SJSA1 (cell line): ENCODE measurements at regions not wholly inside any gene's neighbourhood (a gene's known extent, or its start where the extent isn't known, plus 50 kb on each side); places are given as distances from the start of the nearest gene placed in this dataset.

Experiments
- DNase-seq, 2 experiments: peaks; one replicate each; pipeline ENCODE4 v3.0.0-alpha.2; 2015 to 2020; ENCODE audit warnings: low spot score in 2 of 2, low read depth in 1 of 2
- H3K27ac ChIP-seq: fragments of 250-450 bp; sonication (Bioruptor Pico); 2 replicates; pipeline ENCODE4 v1.5.1; 2020; ENCODE audit warnings: mild to moderate bottlenecking, moderate library complexity
- H3K27me3 ChIP-seq: fragments of 250-450 bp; sonication (Bioruptor Pico); replicated peaks from 2 replicates; pipeline ENCODE4 v1.5.1; 2020; ENCODE audit warnings: mild to moderate bottlenecking, moderate library complexity
- H3K36me3 ChIP-seq: fragments of 250-450 bp; sonication (Bioruptor Pico); 2 replicates; pipeline ENCODE4 v1.5.1; 2020; ENCODE audit warnings: mild to moderate bottlenecking
- H3K4me1 ChIP-seq: fragments of 250-450 bp; sonication (Bioruptor Pico); replicated peaks from 2 replicates; pipeline ENCODE4 v1.6.1; 2021; ENCODE audit warnings: mild to moderate bottlenecking
- H3K4me3 ChIP-seq: fragments of 250-450 bp; sonication (Bioruptor Pico); 2 replicates; pipeline ENCODE4 v1.5.1; 2020; ENCODE audit warnings: mild to moderate bottlenecking
- H3K9me3 ChIP-seq: fragments of 250-450 bp; sonication (Bioruptor Pico); replicated peaks from 2 replicates; pipeline ENCODE4 v1.5.1; 2020; ENCODE audit warnings: mild to moderate bottlenecking

DNA sequence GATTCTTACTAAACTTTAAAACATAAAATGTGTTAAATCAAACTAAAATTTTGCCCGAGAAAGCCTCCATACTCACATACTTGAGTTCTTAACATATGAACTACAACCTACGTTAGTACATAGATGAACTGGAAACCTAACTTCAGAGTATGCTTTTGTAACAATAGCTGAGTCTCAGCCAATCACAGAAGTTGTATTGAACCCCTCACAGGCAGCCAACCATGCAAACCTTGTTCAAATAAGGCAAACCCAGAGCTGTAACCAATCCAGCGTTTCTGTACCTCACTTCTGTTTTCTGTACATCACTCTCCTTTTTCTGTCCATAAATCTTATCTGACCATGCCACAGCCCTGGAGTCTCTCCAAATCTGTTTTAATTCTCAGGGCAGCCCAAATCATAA is 157.3 kb upstream of the COL1A2 start:
- Histone ChIP-seq H3K27me3 (no peaks in the 10 kb centered on the region), H3K4me1 (no peaks in the 10 kb centered on the region; the same call in 1 of the 2 replicates), H3K9me3 (no peaks in the 10 kb centered on the region), H3K4me3 (no peak overlapping the region), H3K36me3 (no peaks in the 10 kb centered on the region), H3K27ac (no peak overlapping the region)
- no peak for DNase-seq

- no peak overlapping the region for H3K4me3 ChIP-seq
- H3K9me3 ChIP-seq, result no peaks in the 10 kb centered on the region
- H3K36me3 ChIP-seq, result no peaks in the 10 kb centered on the region
- H3K27me3 ChIP-seq, result no peaks in the 10 kb centered on the region
- no peaks in the 10 kb centered on the region; the same call in 1 of the 2 replicates for H3K4me1 ChIP-seq
- DNase-seq, result no peak
- H3K27ac ChIP-seq, result no peak overlapping the region
These were observed 154.9 kb upstream of the COL1A2 start for GRCh38 chr7:94239661-94240234.

DNA sequence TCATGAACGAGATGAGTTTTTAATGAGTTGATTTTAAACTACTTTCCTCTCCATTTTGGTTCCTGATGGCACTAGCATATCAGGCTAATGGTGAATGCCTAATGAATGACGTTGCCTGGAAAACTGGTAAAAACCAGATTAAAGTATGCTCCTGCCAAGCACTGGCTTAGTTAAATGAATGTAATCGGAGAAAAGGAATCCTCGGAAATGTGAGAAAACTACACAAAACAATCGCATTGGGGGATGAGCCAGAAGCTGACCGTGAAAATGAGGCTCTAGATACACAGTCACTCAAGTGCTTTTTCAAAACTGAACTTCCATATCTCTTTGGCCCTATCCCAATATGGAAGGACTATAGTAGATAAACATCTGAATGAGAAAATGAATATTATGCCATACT is 153.8 kb upstream of the COL1A2 start:
- H3K27me3 ChIP-seq, result no peaks in the 10 kb centered on the region
- DNase-seq, result no peak
- H3K9me3 ChIP-seq, result no peaks in the 10 kb centered on the region
- H3K4me1 ChIP-seq, result no peaks in the 10 kb centered on the region; the same call in 1 of the 2 replicates
- H3K27ac ChIP-seq, result no peak overlapping the region
- no peak overlapping the region for H3K4me3 ChIP-seq
- no peaks in the 10 kb centered on the region for H3K36me3 ChIP-seq

- Histone ChIP-seq H3K4me1 (no peaks in the 10 kb centered on the region; the same call in 1 of the 2 replicates), H3K36me3 (no peaks in the 10 kb centered on the region), H3K27ac (no peak overlapping the region), H3K9me3 (no peaks in the 10 kb centered on the region), H3K4me3 (no peak overlapping the region), H3K27me3 (no peaks in the 10 kb centered on the region)
- DNase-seq, result no peak
These were observed 153.2 kb upstream of the COL1A2 start for GRCh38 chr7:94241402-94241925.

- DNase-seq, result no peak
- H3K36me3 ChIP-seq, result no peaks in the 10 kb centered on the region
- H3K27me3 ChIP-seq, result no peaks in the 10 kb centered on the region
- no peaks in the 10 kb centered on the region; the same call in 1 of the 2 replicates for H3K4me1 ChIP-seq
- no peaks in the 10 kb centered on the region for H3K9me3 ChIP-seq
- no peak overlapping the region for H3K4me3 ChIP-seq
- no peak overlapping the region for H3K27ac ChIP-seq
These were observed 151.5 kb upstream of the COL1A2 start for GRCh38 chr7:94243066-94243711.

DNA sequence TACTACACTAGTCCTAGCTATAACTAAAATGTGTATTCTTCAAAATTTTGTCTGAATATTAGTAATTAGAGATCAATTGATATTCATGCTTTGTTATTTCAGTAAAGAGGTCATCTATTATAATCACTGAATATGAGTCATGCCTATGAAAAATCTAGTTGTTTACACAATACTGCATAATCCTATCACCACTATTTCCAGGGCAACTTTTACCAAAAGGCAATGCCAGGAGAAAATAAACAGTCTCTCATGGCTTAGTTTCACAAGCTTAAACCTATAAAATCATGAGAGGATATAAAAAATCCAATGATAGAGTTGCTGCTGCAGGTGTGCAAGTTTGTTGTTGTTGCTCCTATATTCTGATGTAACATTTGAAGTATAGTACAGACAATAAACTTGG is 149.9 kb upstream of the COL1A2 start:
- Histone ChIP-seq H3K4me1 (no peaks in the 10 kb centered on the region; the same call in 1 of the 2 replicates), H3K4me3 (no peak overlapping the region), H3K27ac (no peak overlapping the region), H3K36me3 (no peaks in the 10 kb centered on the region), H3K9me3 (no peaks in the 10 kb centered on the region), H3K27me3 (no peaks in the 10 kb centered on the region)
- no peak for DNase-seq

DNA sequence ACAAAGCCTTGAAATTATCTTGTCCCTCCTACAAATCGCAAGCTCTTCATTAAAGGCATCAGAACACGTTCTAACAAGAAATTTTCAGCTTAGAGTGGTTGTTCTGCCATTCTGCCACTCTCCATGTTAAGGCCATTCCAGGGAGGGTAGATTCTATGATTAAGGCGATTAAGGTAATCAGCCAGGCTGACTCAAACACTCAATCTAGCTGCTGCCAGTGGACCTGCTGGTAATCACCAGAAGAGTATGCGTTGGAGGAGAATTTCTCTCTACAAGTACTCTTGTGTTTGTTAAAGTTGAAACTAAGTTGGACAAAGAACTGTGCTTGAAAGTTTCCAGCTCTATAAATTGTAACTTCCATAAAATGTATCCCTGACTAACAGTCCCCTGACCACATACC is 149.2 kb upstream of the COL1A2 start:
- H3K4me3 ChIP-seq, result no peak overlapping the region
- H3K9me3 ChIP-seq, result no peaks in the 10 kb centered on the region
- DNase-seq, result no peak
- H3K27me3 ChIP-seq, result no peaks in the 10 kb centered on the region; the same call in 1 of the 2 replicates
- H3K4me1 ChIP-seq, result no peaks in the 10 kb centered on the region; the same call in 1 of the 2 replicates
- H3K36me3 ChIP-seq, result no peaks in the 10 kb centered on the region
- H3K27ac ChIP-seq, result no peak overlapping the region

- no peaks in the 10 kb centered on the region for H3K9me3 ChIP-seq
- no peaks in the 10 kb centered on the region for H3K4me1 ChIP-seq
- DNase-seq, result no peak
- no peak overlapping the region for H3K27ac ChIP-seq
- H3K36me3 ChIP-seq, result no peaks in the 10 kb centered on the region
- H3K27me3 ChIP-seq, result no peaks in the 10 kb centered on the region; the same call in 1 of the 2 replicates
- no peak overlapping the region for H3K4me3 ChIP-seq
These were observed 146.7 kb upstream of the COL1A2 start for GRCh38 chr7:94247970-94248369.

DNA sequence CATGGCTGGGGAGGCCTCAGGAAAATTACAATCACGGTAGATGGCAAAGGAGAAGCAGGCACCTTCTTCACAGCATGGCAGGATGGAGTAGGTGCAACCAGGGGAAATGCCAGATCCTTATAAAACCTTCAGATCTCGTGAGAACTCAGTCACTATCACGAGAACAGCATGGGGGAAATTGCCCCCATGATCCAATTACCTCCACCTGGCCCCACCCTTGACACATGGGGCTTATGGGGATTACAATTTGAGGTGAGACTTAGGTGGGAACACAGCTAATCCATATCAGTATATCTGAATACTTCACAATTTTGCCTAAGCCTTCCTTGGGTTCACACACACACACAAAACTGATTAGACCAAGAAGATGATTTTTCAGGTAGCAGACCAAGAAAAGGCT is 145.1 kb upstream of the COL1A2 start:
- Histone ChIP-seq H3K36me3 (no peaks in the 10 kb centered on the region), H3K4me3 (no peak overlapping the region), H3K4me1 (no peaks in the 10 kb centered on the region), H3K27ac (no peak overlapping the region), H3K9me3 (no peaks in the 10 kb centered on the region), H3K27me3 (no peaks in the 10 kb centered on the region; the same call in 1 of the 2 replicates)
- no peak for DNase-seq

GRCh38 chr7:94250124-94250523 is 144.6 kb upstream of the COL1A2 start:
- H3K27me3 ChIP-seq, result no peaks in the 10 kb centered on the region; the same call in 1 of the 2 replicates
- no peaks in the 10 kb centered on the region for H3K36me3 ChIP-seq
- H3K4me3 ChIP-seq, result no peak overlapping the region
- no peaks in the 10 kb centered on the region for H3K4me1 ChIP-seq
- no peaks in the 10 kb centered on the region for H3K9me3 ChIP-seq
- no peak for DNase-seq
- H3K27ac ChIP-seq, result no peak overlapping the region

GRCh38 chr7:94250987-94251386 is 143.7 kb upstream of the COL1A2 start:
- Histone ChIP-seq H3K36me3 (no peaks in the 10 kb centered on the region), H3K9me3 (no peaks in the 10 kb centered on the region), H3K4me3 (no peak overlapping the region), H3K27me3 (no peaks in the 10 kb centered on the region; the same call in 1 of the 2 replicates), H3K27ac (no peak overlapping the region), H3K4me1 (no peaks in the 10 kb centered on the region)
- no peak for DNase-seq

- Histone ChIP-seq H3K9me3 (no peaks in the 10 kb centered on the region), H3K4me3 (no peak overlapping the region), H3K4me1 (no peaks in the 10 kb centered on the region), H3K27ac (no peak overlapping the region), H3K36me3 (no peaks in the 10 kb centered on the region), H3K27me3 (peaks cover 4% of the 10 kb centered on the region)
- DNase-seq, result no peak
These were observed 142.6 kb upstream of the COL1A2 start for GRCh38 chr7:94252124-94252523.

GRCh38 chr7:94252971-94253370 is 141.7 kb upstream of the COL1A2 start:
- no peak for DNase-seq
- peaks cover 4% of the 10 kb centered on the region for H3K27me3 ChIP-seq
- no peaks in the 10 kb centered on the region for H3K36me3 ChIP-seq
- no peak overlapping the region for H3K4me3 ChIP-seq
- H3K27ac ChIP-seq, result no peak overlapping the region
- H3K4me1 ChIP-seq, result no peaks in the 10 kb centered on the region
- no peaks in the 10 kb centered on the region for H3K9me3 ChIP-seq

- Histone ChIP-seq H3K9me3 (no peaks in the 10 kb centered on the region), H3K27ac (no peak overlapping the region), H3K27me3 (peaks cover 4% of the 10 kb centered on the region), H3K4me3 (no peak overlapping the region), H3K36me3 (no peaks in the 10 kb centered on the region), H3K4me1 (no peaks in the 10 kb centered on the region)
- DNase-seq, result no peak
These were observed 141.0 kb upstream of the COL1A2 start for GRCh38 chr7:94253686-94254085.
